Breast epithelium (tissue), 3 donors: ENCODE measurements at regions not wholly inside any gene's neighbourhood (a gene's known extent, or its start where the extent isn't known, plus 50 kb on each side); places are given as distances from the start of the nearest gene placed in this dataset.

Source experiments
- CTCF ChIP-seq, 3 donors: fragments of 450-650 bp; IDR thresholded peaks; one replicate each; pipeline ENCODE4 v1.5.1; 2016 to 2017; ENCODE audit warnings: antibody characterized with exemption in 3 of 3, mild to moderate bottlenecking in 3 of 3, moderate library complexity in 3 of 3
- POLR2A ChIP-seq: fragments of 450-650 bp; IDR thresholded peaks from one replicate; pipeline ENCODE4 v1.6.1; 2016; ENCODE audit warnings: antibody characterized with exemption, mild to moderate bottlenecking, moderate library complexity
- POLR2AphosphoS5 ChIP-seq, 3 donors: sonication (generic); formaldehyde crosslinking; IDR thresholded peaks; one replicate each; pipeline ENCODE4 v1.6.1; 2017; ENCODE audit warnings: antibody characterized with exemption in 3 of 3

- TF ChIP-seq CTCF (IDR thresholded peaks at IDR 0.05) (no peak), POLR2AphosphoS5 (IDR thresholded peaks at IDR 0.05) (no peak), POLR2A (no peak)
Measured at GRCh38 chr2:156077041-156077742, 255.3 kb downstream of the NR4A2 start.
